Cardiac fibroblast (primary cell): ENCODE measurements at regions not wholly inside any gene's neighbourhood (a gene's known extent, or its start where the extent isn't known, plus 50 kb on each side); places are given as distances from the start of the nearest gene placed in this dataset.
"Not testable (repeated sequence)": the region's sequence is repeated elsewhere in the genome, so short reads cannot be mapped to it uniquely, and the experiment has no call there.

Experiments used
- DNase-seq, 2 donors: peaks; one replicate each; pipeline versions ENCODE4 v3.0.0 to v3.0.0-alpha.2; 2010; ENCODE audit warnings: low read depth in 2 of 2
- H3K4me3 ChIP-seq, 2 donors: replicated peaks in 1 of 2; 1 replicate in 1 of 2; 2 replicates in 1 of 2; pipeline ENCODE4 v1.5.1; 2011; ENCODE audit warnings: low read depth in 2 of 2, low read length in 2 of 2, mild to moderate bottlenecking in 2 of 2, moderate library complexity in 1 of 2
- TF ChIP-seq, protein P1 (sequence below): IDR thresholded peaks from one replicate; pipeline ENCODE4 v1.5.1; 2011; ENCODE audit warnings: low read depth, mild to moderate bottlenecking, low read length, inconsistent platforms

DNA sequence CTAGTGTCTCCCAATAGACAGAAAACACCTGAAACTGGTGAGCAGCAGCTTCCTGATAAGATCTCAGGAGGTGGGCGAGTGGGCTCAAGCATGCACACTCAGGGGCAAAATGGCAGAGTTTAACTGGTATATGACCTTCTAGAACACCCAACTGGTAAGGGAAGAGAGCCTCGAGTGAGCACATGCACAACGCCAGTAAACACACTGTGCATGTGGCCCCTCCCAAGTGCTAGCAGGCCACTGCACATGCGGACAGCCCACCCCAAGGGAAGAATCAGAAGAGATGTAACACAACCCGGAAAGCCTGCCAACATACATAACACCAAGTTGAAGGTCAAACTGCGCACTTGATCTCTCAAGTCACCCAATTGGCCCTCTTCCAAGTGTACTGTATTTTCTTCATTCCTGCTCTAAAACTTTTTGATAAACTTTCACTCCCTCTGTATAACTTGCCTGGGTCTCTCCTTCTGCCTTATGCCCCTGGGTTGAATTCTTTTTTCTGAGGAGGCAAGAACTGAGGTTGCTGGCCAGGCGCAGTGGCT is 138.2 kb downstream of the GLUL start:
- TF ChIP-seq, protein P1, sequence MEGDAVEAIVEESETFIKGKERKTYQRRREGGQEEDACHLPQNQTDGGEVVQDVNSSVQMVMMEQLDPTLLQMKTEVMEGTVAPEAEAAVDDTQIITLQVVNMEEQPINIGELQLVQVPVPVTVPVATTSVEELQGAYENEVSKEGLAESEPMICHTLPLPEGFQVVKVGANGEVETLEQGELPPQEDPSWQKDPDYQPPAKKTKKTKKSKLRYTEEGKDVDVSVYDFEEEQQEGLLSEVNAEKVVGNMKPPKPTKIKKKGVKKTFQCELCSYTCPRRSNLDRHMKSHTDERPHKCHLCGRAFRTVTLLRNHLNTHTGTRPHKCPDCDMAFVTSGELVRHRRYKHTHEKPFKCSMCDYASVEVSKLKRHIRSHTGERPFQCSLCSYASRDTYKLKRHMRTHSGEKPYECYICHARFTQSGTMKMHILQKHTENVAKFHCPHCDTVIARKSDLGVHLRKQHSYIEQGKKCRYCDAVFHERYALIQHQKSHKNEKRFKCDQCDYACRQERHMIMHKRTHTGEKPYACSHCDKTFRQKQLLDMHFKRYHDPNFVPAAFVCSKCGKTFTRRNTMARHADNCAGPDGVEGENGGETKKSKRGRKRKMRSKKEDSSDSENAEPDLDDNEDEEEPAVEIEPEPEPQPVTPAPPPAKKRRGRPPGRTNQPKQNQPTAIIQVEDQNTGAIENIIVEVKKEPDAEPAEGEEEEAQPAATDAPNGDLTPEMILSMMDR = no peak
- DNase-seq = no peak
- H3K4me3 ChIP-seq = no peak overlapping the region

DNA sequence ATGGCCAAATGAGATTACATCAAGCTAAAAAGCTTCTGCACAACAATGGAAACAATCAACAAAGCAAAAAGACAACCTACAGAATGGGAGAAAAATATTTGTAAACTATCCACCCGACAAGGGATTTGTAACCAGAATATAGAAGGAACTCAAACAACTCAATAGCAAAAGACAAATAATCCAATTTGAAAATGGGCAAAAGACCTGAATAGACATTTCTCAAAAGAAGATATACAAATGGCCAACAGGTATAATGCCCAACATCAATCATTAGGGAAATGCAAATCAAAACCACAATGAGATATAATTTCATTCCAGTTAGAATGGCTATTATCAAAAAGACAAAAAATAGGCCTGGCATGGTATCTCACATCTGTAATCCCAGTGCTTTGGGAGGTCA is 140.0 kb downstream of the GLUL start:
- no peak for DNase-seq
- H3K4me3 ChIP-seq = no peak overlapping the region
- TF ChIP-seq, protein P1 = no peak

DNA sequence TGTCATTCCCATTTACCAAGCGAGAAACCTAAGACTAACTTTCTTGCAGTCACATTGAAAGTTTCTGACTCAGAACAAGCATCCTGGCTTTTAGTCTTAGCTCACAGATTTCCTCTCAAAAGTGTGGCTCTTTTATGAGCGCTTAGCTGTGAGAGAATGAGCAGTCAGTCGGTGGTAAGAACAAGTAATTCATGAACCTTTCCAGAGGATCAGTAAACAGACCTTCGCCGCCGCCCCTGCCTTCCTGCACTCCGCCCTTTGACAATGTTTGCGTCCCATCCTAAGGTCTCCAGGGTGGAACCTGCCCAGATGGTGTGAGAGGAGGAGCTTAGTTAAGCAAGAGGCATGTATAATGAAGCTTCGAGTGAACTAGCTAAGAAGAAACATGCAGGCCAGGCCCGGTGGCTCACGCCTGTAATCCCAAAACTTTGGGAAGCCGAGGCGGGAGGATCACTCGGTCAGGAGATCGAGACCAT is 142.4 kb downstream of the GLUL start:
- DNase-seq = no peak
- no peak overlapping the region for H3K4me3 ChIP-seq
- TF ChIP-seq, protein P1 = no peak

DNA sequence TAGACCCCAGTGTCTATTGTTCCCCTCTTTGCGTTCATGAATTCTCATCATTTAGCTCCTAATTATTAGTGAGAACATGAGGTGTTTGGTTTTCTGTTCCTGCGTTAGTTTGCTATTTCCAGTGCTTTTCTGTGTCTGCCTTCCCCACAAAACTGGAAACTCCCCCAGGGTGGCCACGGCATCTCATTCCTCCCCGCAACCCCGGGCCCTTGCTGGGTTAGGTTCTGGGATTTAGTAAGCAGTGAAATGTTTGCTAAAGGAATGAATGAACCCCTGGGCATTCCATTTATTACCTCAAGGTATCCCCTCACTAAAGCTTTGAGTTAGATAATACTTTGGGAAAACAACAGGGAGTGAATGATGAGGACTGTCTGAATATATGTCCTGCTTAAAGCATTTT is 142.9 kb downstream of the GLUL start:
- no peak for DNase-seq
- no peak overlapping the region for H3K4me3 ChIP-seq
- TF ChIP-seq, protein P1 = no peak

DNA sequence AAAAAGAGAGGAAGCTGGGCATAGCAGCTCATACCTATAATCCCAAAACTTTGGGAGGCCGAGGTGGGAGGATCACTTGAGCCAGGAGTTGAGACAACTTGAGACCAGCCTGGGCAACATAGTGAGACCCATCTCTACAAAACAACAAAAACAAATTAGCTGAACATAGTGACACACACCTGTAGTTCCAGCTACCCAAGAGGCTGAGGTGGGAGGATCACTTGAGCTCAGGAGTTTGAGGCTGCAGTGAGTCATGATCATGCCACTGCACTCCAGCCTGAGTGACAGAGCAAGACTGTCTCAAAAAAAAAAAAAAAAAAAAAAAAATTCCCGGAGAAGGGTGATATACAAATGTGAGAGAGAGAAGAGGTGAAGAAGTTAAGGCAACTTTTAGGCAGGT is 143.8 kb downstream of the GLUL start:
- DNase-seq = not testable (repeated sequence)

DNA sequence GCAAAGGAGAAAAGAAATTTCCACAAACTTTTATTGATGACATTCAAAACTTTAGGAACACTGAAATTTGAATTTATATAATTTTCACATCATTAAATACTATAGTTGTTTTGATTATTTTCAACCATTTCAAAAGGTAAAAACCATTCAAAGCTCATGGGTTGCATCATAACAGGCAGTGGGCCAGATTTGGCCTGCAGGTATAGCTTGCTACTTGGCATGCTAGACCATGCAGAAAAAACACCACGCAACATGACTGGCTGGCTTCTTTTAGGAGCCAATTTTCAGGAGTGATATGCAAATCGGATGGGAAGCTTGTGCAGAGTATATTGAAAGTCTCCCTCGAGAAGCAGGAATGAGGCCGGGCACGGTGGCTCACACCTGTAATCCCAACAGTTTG is 144.8 kb downstream of the GLUL start:
- H3K4me3 ChIP-seq = no peak overlapping the region
- TF ChIP-seq, protein P1 = no peak
- DNase-seq = no peak

More for the DNA sequence above, 143.8 kb downstream of the GLUL start:
- not testable (repeated sequence) for H3K4me3 ChIP-seq

DNA sequence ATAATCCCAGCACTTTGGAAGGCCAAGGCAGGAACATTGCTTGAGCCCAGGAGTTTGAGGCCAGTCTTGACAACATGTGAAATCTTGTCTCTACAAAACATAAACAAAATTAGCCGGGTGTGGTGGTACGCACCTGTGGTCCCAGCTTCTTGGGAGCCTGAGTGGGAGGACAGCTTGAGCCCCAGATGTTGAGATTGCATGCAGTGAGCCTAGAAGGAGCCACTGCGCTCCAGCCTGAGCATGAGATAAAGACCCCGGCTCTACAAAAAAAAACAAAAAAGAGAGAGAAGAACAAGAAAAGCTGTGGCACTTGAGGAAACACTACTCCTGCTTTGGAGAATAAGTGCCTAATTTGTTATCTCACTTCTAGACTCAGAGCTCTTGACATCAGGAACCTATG is 146.6 kb downstream of the GLUL start:
- no peak overlapping the region for H3K4me3 ChIP-seq
- DNase-seq = no peak
- TF ChIP-seq, protein P1 = no peak
